NOMO-1 treated with dmso at 0.1 percent for 144 hours (cell line): ENCODE measurements at regions not wholly inside any gene's neighbourhood (a gene's known extent, or its start where the extent isn't known, plus 50 kb on each side); places are given as distances from the start of the nearest gene placed in this dataset.
"Not testable (repeated sequence)": the region's sequence is repeated elsewhere in the genome, so short reads cannot be mapped to it uniquely, and the experiment has no call there.

ENCODE experiments used
- DNase-seq: peaks from one replicate; lab custom pipeline; 2025; ENCODE audit not compliant: unreplicated experiment; lab: John Stamatoyannopoulos, UW

DNA sequence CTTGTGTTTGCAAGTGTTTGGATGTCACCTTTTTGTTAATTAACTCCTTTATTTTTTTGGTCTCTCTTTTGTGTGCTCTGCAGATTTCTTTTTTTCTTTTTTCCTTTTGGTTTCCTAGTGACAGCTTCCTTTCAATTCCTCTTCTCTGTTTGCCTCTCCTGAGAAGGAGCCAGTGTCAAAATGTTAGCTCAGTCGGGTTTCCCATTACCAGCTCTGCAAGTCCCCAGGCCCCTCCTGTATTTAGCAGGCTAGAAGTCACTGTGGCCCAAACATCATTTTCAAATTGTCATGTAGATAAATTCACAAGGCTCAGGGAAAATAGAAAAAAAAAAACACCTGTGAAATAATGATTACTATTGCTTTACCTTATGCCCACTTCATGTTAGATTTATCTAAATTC, 1621.6 kb downstream of the CDH8 start:
- DNase-seq = no peak

DNA sequence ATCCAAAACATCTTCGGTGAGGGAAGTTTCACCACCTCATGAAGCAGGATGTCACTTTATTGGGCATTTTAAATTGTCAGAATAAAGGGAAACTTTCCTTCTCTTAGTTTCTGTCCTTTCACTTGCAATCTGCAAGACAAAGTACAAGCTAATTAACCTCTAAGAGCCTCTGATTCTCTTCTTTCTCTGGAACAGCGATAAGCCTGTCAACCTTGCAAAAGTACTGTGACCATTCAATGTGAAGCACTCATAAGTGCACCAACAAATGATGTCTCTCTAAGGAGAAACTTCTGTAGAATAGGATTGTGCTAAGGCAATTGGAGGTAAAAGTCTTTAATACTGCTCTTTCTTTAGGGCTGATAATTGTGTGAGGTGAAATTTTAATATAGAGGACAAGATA, 1622.3 kb downstream of the CDH8 start:
- DNase-seq = no peak

DNA sequence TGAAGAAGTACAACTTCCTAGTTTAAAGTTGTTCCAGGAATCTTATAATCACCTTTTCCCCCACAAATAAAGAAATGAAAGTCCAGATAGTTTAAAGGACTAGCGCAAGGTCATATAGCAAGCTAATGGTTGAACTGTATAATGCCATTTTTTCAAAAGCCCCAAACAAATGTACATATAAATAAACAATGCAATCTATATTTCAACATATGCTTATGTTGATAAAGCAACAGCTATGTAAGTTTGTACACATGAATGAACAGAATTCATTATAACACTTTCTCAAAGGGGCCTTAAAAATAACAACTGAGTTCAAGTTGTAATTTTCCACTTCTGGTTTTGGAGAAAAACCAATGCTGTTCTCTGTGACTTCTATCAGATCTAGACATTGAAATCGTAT, 1628.6 kb downstream of the CDH8 start:
- DNase-seq = no peak

DNA sequence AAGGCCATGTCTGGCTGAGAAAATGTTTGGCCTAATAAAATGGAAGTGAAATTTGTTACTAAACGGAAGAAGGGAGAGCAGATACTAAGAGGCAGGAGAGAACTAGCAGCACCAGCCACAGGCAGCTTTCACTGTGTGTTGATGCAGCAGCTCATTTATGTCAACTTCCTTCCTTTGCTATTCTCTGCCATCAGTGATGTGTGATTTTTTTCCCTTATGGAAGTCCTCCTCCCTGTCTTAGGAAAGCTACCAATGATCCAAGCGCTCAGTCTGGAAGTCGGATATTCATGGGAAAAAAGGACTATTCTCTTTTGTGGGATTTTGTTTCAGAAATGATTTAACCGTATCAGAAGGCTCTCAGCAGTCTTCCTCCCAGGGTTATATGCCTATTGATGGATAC, 1629.2 kb downstream of the CDH8 start:
- DNase-seq = no peak

DNA sequence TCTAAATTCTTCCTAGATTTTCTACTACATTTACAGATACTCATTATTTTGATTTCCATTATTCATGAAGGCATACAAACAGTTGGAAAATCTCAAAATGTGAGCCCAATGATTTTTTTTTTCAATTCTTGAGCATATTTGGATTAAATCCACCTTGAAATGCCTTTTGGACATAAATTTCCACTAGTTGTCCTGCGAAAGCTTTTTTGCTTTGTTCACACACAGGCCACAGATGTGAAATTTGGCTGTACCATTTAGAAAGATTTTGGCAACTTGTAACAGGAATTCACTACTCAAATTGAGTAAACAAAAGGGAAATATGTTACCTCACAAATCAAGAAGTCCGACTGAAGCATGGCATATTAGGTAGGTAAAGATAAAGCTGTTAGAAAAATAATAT, 1631.0 kb downstream of the CDH8 start:
- DNase-seq = no peak

DNA sequence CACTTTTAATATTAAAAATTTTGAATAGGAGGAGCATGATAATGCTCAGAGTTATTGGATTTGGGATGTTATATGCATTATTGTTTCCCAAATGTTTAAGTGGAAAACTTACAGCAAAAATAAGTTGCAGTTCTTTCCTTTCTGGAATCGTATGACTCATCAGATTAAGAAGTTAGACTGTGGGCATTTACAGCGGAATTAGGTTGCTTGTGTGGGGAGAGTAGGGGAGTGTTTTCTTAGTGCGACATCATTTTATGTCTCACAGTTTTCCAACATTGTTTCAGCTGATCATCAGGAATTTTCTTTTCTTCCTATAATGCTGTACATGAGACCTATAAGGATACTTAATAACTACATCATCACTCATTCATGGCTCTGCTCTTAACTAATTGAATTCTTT, 1631.8 kb downstream of the CDH8 start:
- no peak for DNase-seq

DNA sequence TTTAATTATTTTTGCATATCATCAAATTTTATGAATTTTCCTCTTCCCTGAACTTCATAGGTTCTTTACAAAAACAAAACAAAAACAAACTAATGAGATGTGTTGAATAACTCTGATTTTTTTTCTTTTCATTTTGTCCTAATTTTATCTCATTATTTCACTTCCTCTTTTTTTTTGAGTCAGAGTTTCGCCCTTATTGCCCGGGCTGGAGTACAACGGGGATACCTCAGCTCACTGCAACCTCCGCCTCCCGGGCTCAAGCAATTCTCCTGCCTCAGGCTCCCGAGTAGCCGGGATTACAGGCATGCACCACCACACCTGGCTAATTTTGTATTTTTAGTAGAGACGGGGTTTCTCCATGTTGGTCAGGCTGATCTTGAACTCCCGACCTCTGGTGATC, 1633.3 kb downstream of the CDH8 start:
- DNase-seq = not testable (repeated sequence)

DNA sequence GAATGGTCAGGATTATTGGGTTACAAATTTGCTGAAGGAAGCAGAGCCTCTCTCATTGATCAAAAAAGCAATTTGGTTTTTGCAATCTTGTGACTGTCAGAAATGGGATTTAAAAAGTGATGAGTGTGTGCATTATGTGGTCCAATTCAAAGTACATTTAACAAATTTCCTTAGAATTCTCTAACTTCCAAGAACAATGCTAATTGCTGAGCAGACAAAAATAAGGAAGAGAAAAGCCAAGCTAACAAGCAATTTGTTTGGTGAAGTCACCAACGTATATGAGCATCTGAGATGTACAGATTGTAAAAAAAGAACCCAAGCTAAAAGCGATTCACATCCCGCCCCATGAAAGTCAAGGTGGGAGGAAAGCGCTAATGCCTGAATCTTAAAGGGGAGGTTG, 1643.9 kb downstream of the CDH8 start:
- no peak for DNase-seq

DNA sequence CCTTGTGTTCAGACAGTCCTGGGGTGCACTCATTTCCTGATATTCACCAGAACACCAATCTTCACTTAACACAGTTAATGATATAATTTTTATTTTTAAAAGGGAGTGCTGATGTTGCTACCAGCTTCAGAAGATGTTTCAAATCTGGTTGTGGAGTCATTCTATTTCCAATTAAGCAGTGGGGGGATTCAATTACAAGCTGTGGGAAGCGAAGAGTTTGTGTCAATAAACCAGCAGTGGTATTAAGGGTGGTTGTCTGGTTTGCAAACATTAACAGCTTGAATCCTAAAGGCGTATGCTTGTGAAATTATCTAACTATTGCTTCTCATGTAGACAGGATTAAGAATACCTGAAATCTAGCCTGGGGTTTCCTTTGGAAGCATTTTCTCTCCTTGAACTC, 1637.5 kb upstream of the GOT2 start:
- no peak for DNase-seq

DNA sequence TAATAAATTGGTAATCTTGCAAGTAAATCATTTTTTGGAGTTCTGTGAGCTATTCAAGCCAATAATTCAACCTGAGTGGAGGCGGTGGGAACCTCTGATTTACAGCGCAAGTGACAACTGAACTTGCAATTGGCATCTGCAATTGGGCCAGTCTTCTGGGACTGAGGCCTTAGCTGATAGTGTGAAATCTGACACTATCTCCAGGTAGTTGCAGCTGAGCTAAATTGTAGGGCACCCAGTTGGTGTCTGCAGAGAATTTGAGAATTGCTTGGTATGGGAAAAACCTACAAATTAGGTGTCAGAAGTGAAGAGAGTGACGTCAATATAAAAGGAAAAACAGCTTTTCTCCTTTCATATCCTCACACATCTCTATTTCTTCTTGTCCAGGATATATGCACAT, 1633.6 kb upstream of the GOT2 start:
- no peak for DNase-seq

DNA sequence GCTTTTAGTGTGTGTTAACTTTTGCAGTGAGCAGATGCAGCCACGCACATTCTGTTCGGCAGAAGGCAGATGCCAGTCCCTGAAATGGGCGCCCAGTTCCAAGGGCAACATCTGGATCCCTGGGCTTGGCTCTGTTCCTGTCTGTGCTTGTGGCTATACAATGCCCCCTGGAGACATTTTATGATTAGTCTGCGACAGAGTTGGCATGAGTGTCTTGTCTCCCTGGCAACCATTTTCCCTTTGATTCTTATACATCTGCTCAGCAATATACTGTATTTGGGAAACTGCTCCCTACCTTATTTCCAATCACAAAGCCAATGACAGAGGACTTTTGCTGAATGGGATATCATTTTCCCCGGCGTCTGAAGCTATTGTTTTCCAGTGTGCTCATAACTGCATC, 1629.5 kb upstream of the GOT2 start:
- DNase-seq = no peak

DNA sequence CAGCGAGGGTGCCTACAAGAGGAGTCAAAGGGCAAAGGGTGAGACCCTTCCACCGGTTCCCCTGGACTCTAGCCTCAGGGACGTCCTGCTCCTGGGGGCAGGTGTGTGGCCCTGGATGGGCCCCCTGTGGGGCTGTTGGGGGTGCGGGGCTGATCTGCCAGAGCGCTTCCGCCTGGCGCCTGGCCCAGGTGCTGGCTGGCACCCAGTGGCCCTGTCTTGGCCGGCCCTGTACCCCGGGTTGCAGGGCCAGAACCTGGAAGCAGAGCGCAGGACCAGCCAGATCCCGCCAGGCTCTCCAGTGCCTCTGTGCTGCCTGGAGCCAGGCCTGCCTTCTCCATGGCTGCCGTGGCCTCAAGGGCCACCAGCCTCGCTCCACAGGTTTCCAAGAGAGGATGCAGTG, 1625.8 kb upstream of the GOT2 start:
- DNase-seq = not testable (repeated sequence)

DNA sequence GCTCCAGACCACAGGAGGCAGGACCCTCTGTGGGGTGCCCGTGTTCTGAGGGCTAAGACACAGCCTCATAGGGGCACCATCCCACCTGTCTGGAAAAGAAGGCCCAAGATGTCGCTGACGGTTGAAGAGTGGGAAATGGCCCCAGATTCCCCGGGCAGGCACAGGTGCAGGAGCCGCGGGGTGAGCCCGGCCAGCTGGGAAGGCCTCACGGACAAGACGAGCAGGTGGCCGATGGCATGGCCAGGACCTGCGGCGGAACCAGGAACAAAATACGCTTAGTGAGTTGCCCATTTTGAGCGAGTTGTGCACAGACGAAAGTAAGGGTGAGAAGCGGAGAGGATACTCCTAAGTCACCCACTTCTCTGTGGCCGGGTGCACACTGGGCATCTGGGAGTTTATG, 1625.3 kb upstream of the GOT2 start:
- not testable (repeated sequence) for DNase-seq

DNA sequence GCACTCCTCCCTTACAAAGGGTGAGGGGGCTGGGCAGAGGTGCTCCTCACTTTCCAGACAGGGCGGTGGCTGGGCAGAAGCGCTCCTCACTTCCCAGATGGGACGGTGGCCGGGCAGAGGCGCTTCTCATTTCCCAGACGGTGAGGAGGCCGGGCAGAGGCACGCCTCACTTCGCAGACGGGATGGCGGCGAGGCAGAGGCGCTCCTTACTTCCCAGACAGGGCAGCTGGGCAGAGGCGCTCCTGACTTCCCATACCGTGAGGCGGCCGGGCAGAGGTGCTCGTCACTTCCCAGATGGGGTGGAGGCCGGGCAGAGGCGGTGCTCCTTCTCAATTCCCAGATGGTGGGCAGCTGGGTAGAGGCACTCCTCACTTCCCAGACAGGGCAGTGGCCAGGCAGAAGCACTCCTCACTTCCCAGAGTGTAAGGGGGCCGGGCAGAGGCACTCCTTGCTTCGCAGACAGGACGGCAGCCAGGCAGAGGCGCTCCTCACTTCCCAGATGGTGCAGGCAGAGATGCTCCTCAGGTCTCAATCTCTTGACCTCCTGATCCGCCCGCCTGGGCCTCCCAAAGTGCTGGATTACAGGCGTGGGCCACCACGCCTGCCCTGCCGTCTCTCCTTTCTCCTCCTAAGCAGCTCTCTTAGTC, 1623.9 kb upstream of the GOT2 start:
- DNase-seq = not testable (repeated sequence)

DNA sequence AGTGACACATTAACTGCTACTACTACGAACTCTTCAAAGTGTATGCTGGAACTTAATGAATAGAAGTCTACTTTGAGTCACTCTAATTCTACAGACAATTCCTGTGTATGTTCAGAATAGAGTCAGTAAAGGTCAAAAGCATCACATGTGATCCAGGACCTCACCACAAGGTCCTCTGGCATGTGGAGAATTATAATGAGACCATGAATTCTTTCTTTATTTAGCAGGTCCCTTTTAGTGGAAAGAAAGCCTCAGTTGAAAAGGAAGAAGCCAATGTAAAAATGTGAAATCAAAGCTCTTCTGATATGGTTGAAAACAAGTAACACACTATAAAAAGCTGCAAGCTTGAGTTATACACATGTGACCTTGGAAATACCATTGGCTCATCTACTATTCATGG, 1612.1 kb upstream of the GOT2 start:
- no peak for DNase-seq

DNA sequence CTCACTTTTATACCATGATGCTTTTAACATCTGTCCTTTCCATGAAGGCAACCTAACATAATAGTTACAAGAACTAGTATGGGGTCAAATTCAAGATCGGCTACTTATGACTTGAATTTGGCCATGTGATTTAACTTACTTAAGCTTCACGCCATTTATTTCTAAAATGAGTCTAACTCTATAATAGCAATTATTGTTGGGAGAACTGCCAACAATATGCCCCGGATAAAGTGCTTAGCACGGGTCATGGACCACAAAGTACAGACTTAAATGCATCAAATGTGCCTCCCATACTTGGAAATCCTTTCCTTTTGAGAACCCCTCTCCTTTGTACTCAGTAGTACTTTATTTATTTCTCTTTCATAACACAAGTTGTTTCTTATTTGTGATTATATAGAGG, 1603.6 kb upstream of the GOT2 start:
- no peak for DNase-seq

DNA sequence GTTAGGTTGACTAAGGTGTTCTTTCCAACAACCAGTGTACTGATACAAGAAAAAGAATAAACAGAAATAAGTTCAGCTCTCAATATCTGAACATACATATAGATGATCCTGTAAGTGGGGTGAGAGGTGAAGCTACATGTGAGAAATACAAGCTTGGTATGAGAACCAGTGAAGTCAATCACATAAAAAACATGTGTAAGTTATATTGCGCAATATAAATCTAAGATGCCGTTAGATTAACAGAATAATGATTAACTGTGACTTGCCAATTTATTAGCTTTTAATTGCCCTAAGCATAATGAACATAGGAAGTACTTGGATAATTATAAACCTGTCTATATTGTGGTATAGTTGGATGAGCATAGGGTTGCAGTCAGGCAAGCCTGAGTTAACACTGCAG, 1597.1 kb upstream of the GOT2 start:
- DNase-seq = no peak

DNA sequence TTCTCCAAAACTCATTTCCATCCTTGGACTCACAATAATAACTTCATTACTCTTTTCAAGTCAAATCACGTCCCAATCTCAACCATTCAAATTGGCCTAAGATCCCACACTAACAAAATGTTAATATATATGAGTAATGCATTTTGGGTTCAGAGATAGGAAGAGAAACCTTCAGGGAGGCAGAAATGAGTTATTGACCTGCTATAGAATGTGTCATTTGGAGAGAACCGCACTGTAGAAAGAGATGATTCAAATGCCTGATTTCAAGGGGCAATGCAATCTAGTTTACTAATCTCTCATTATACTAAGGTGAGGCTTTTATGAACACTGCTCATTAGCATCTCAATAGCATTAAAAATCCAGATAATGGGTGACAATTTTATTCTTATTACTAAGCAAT, 1595.0 kb upstream of the GOT2 start:
- DNase-seq = no peak

DNA sequence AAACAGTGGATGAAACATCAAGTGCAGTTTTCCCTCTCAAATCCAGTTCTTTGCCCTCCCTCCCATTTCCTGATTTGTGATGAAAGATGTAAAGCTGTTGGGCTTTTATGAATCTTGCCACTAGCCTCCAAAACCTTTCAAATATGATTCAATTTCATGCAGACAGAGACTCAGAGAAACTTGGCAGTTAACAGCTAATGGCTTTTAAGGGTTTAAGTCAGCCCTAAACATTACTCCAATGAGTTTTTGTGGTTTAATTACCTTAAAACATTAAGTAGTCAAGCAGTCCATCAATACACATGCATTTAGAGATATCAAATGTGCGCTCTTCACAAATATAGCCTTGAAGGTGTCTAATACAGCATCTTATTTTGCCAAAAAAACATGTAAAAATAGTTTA, 1594.0 kb upstream of the GOT2 start:
- DNase-seq = no peak

DNA sequence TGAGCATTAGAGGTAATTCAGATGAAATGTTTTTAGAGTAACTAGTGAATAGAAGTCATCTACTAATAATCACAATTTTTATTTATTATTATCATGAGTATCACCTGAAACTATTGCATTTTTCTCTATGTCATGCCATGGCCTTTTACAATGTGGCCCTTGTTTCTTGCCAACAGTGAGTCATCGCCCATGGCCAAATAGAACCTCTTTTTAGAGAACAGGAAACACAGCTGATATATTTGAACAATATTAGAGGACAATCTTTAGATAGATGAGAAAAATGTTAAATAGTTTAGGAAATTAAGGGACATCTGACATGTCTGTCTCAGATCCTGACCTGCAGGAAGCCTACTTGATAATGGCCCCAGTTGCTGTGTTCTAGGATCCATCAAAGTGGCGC, 1584.4 kb upstream of the GOT2 start:
- no peak for DNase-seq

DNA sequence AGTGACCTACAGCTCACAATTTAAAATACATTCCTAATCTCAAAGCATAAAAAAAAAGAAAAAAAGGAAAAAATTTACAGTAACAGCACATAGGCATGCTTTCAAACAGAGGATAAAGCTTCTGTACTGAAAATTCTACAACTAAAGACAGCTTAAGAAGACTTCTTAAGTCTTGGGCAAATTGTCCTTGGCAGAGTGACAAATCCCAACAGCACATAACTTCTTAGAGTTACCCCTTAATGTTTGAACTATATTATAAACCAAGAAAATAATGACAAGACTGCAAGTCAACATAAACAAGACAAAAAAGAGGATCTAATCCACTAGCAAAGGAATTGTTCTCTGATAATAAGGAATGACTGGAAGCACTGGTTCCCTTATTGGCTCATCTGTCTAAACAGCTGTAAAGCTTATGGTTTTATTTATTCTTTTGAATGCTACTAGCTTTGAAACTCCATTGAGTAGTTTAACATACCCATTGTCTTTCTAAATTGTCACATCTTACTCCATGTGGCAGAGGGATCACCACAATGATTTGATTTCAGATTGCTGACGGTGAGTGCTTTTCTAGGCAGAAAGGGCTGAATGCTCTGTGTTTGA, 1576.8 kb upstream of the GOT2 start:
- DNase-seq = no peak

DNA sequence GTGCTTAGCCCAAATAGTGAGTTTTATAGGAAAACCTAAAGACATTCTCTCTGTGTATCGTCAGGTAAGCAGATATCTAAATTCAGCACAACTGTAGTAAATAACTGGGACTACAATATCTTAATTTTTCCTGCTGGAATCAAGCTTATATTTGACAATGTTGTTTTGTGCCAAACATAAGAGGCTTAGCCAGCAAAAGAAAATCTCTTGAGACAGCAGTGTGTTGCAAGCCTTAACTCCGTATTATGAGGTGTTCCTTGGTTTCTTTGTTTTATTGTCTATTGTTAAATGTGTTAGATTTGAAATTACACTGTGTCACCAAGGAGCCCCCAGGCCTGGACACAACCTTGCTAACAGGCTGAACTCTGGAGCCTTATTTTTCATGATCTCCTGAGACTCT, 1570.6 kb upstream of the GOT2 start:
- no peak for DNase-seq

DNA sequence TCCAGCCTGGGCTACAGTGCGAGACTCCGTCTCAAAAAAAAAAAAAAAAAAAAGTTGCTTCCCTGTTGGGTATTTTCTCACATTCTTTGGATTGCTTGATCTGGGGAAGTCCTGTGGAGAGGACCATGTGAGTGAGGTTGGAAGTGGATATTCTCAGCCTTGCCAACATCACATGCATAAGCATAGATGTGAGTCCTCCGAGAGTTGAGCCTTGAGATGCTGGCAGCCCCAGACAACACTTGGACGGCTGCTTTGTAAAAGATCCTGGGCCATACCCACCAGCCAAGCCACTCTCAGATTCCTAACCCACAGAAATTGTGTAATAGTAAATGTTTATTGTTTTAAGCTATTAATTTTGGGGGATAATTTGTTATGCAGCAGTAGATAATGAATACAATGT, 1570.0 kb upstream of the GOT2 start:
- no peak for DNase-seq
